ENCODE measurements at regions not wholly inside any gene's neighbourhood (a gene's known extent, or its start where the extent isn't known, plus 50 kb on each side); places are given as distances from the start of the nearest gene placed in this dataset.

GRCh38 chr3:18011387-18011786, 269.0 kb upstream of the TBC1D5 start:
- no peak for TF ChIP-seq CTCF (conservative IDR thresholded peaks at IDR 0.05; ENCODE audit: low read depth, low read length)
- no peak overlapping the region for H3K4me3 ChIP-seq (ENCODE audit: low read depth, low read length)
- DNase-seq (ENCODE audit: low read depth): no peak

- H3K4me3 ChIP-seq (ENCODE audit: low read depth, low read length): no peak overlapping the region
- no peak for TF ChIP-seq CTCF (conservative IDR thresholded peaks at IDR 0.05; ENCODE audit: low read depth, low read length)
- DNase-seq (ENCODE audit: low read depth): no peak
Measured at GRCh38 chr3:18010001-18010400, 267.6 kb upstream of the TBC1D5 start.

GRCh38 chr3:18008706-18009368, 266.4 kb upstream of the TBC1D5 start:
- no peak overlapping the region for H3K4me3 ChIP-seq (ENCODE audit: low read depth, low read length)
- no peak for DNase-seq (ENCODE audit: low read depth)
- TF ChIP-seq CTCF (conservative IDR thresholded peaks at IDR 0.05; ENCODE audit: low read depth, low read length): no peak

GRCh38 chr3:18007980-18008379, 265.5 kb upstream of the TBC1D5 start:
- no peak overlapping the region for H3K4me3 ChIP-seq (ENCODE audit: low read depth, low read length)
- no peak for TF ChIP-seq CTCF (conservative IDR thresholded peaks at IDR 0.05; ENCODE audit: low read depth, low read length)

GRCh38 chr3:17995769-17996168, 253.3 kb upstream of the TBC1D5 start:
- H3K4me3 ChIP-seq (ENCODE audit: low read depth, low read length): no peak overlapping the region
- TF ChIP-seq CTCF (conservative IDR thresholded peaks at IDR 0.05; ENCODE audit: low read depth, low read length): no peak
- no peak for DNase-seq (ENCODE audit: low read depth)

More at GRCh38 chr3:18007980-18008379, 265.5 kb upstream of the TBC1D5 start:
- peak; percentile 13 for DNase-seq (ENCODE audit: low read depth)

- H3K4me3 ChIP-seq (ENCODE audit: low read depth, low read length): no peak overlapping the region
- DNase-seq (ENCODE audit: low read depth): no peak
- no peak for TF ChIP-seq CTCF (conservative IDR thresholded peaks at IDR 0.05; ENCODE audit: low read depth, low read length)
Measured at GRCh38 chr3:17994167-17994566, 251.7 kb upstream of the TBC1D5 start.

GRCh38 chr3:17990390-17990789, 248.0 kb upstream of the TBC1D5 start:
- DNase-seq (ENCODE audit: low read depth): no peak
- no peak for TF ChIP-seq CTCF (conservative IDR thresholded peaks at IDR 0.05; ENCODE audit: low read depth, low read length)
- no peak overlapping the region for H3K4me3 ChIP-seq (ENCODE audit: low read depth, low read length)
